GM21723 (cell line): ENCODE measurements at regions not wholly inside any gene's neighbourhood (a gene's known extent, or its start where the extent isn't known, plus 50 kb on each side); places are given as distances from the start of the nearest gene placed in this dataset.
"Not testable (repeated sequence)": the region's sequence is repeated elsewhere in the genome, so short reads cannot be mapped to it uniquely, and the experiment has no call there.

Experiments
- ATAC-seq: cut with Tn5 transposase; IDR thresholded peaks from one replicate; pipeline ENCODE4 v1.9.1; 2021; ENCODE audit warnings: mild to moderate bottlenecking, moderate library complexity; ENCODE audit not compliant: unreplicated experiment

DNA sequence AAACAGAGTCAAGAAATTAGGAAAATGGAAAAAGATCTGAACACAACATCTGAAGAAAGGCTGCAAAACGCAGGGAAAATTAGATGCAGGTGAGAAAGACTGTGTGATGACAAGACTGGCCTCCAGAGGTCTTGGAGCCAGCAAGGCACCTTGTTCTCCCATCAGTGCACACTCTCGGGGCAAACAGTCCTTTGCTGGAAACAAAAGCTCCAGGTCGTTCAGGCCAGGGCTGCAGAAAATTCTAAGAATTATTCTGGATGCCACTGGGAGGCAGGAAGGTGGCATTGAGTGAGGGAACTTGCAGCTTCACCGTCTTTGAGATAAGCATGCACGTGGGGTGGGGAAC, 219.9 kb upstream of the SSTR4 start:
- ATAC-seq, result no peak

- ATAC-seq, result no peak
Measured at GRCh38 chr20:22815603-22816315, 219.4 kb upstream of the SSTR4 start.

DNA sequence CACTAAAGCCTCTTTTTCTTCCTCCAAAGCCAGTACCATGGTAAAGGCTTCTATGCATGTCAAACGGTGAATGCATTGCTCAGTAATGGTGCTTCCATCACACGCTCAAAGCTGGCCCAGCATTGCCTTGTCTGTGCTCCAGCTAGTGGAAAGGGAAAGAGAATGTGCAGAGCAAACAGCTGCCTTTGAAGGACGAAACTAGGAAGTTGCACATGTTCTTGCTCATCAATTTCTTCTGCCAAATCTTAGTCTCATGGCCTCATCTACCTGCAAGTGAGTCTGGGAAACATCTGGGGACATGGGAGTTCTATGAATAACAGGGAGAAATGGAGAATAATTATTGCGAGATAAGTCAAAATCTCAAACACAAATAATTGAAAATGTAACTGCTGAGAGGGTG, 216.5 kb upstream of the SSTR4 start:
- no peak for ATAC-seq

GRCh38 chr20:22819112-22819511, 216.0 kb upstream of the SSTR4 start:
- ATAC-seq, result no peak

- ATAC-seq, result no peak
Measured at GRCh38 chr20:22819784-22820183, 215.3 kb upstream of the SSTR4 start.

GRCh38 chr20:22821081-22821727, 213.9 kb upstream of the SSTR4 start:
- ATAC-seq, result no peak

- ATAC-seq, result no peak
Measured at GRCh38 chr20:22821796-22822195, 213.3 kb upstream of the SSTR4 start.

- no peak for ATAC-seq
Measured at GRCh38 chr20:22823119-22823518, 212.0 kb upstream of the SSTR4 start.

DNA sequence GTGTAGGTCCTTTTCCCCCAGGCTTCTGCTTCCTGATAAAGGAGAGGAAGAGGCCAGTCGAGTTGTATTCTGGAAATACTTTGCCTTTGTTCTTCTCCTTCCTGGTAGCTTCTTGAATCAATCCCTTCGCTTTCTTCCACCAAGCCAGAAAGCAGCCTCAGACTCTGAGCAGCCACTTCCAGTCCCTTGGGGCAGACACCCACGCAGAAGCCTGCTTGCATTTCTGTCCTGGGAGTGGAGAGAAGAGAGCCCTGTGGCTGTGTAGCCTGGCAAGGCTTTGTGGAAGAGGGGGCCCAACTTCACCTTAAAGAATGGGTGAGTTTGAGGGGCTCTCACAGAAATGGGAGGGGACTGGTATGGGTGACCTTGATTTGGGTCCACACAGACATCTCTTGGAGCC, 211.0 kb upstream of the SSTR4 start:
- no peak for ATAC-seq

DNA sequence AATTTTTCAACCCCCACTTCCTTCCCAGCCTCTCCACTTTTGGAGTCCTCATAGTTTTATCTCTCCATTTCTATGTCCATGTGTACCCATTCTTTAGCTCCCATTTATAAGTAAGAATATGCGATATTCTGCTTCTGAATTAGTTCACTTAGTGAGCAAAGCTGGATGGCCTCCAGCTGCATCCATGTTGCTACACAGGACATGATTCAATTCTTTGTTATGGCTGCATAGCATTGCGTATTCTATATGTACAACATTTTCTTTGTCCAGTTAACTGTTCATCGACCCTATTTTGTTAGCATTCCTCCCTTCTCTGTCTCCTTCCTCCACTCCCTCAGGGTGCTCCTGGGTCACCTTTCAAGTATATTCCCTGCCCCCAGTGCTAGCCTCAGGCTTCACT, 210.0 kb upstream of the SSTR4 start:
- no peak for ATAC-seq

DNA sequence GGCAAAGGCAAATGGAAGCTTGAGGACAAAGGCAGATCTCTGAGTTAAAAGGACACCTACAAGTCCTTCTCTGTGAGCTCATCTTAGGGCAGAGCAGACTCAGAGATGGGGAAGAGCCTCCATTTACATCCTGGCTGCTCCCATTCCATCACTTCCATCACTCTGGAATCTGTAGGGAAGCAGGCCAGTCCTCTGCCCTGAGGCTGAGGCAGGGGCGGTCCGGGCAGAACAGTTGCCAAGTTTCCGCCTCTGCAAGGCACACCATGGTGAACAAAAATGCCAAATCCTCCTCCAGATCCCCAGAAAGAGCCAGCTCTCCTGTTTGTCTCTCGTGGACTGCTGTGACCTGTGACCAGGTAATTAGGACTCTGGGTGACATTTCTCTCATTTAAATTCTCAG, 209.6 kb upstream of the SSTR4 start:
- ATAC-seq, result no peak

GRCh38 chr20:22826306-22827230, 208.5 kb upstream of the SSTR4 start:
- no peak for ATAC-seq

DNA sequence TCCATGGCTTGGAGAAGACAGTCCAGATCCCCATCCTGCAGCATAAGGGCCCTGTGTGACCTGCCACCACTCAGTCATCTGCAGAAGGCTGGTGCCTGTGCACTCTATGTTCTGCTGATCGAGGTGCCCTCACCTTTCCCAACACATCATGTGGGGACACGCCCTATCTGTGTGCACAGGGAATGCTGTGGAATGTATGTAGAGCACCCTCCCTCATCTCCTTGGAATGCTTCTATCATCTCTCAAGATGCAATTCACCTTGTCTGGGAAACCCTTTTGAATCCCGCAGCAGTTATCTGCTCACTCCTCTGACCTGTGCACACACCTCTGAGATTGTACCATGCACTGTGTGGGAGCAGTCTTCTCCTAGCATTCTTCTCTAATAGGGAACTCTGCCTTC, 207.2 kb upstream of the SSTR4 start:
- ATAC-seq, result no peak

DNA sequence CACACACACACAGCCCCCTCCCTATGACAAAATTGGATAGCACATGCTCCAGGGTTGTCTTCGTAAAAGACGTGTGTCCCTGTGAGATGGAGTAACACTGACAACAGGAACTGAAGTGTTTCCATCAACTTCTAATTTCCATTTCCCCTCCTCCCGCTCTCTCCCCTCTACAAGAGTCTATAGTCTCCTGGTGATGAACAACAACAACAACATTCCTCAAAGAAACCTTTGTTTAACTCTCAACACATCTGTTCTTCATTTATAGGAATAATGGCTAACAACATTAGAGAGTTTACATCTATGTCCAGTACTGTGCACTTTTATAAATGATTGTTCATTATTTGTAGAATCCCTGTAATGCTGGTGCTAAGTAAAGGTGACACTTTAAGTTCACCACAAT, 205.8 kb upstream of the SSTR4 start:
- no peak for ATAC-seq

DNA sequence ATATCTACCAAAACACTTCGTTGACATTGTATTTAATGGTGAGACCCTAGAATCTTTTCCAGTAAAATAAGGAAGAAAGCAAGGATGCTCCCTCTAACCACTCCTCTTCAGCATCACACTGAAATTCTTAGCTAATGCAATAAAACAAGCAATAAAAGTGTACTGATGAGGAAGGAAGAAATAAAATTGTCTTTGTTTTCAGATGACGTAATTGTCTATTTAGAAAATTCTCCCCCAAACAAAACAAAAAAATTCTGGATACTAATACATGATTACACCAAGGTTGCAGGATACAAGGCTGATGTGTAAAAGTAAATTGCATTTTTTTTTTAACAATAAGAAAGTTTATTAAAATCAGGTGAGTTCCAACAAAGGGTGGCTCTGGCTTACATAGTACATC, 205.0 kb upstream of the SSTR4 start:
- no peak for ATAC-seq

GRCh38 chr20:22830715-22831114, 204.4 kb upstream of the SSTR4 start:
- not testable (repeated sequence) for ATAC-seq

GRCh38 chr20:22833851-22834250, 201.3 kb upstream of the SSTR4 start:
- no peak for ATAC-seq

DNA sequence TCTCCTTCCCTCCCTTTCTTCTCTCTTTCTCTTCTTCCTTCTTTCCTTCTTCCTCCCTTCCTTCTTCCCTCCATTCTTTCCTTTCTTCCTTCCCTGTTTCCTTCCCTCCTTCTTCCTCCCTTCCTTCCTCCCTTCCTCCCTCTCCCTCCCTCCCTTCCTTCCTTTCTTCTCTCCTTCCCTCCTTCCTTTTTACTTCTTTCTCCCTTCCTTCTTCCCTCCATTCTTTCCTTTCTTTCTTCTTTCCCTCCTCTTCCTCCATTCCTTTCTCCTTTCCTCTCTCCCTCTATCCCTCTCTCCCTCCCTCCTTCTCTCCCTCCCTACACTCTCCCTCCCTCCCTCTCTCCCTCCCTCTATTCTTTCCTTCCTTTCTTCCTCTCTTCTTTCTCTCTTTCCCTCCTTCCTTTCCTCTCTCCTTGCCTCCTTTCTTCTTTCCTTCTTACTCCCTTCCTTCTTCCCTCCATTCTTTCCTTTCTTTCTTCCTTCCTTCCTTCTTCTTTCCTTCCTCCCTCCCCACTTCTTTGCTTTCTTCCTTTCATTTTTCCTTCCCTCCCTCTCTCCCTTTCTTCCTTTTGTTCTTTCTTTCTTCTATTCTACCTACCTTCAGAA, 200.4 kb upstream of the SSTR4 start:
- ATAC-seq, result no peak

DNA sequence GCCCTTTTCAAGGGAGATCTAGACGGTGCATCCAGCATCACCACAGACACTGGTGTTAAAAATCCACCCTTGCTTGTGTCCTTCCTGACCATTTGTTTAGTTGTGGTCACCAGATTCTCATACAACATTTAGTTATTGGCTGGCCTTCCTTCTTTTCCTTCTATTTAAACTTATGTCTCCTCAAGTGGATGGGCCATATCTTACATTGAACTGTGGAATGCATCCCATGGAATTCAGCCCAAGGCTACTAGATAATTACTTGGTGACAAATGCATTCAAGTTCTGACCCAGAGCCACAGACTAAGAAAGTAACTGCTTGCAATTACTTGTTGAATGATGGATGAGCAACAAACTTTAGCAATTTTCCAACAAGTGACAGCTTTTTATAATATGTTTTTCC, 198.9 kb upstream of the SSTR4 start:
- no peak for ATAC-seq

- ATAC-seq, result no peak
Measured at GRCh38 chr20:22836877-22837276, 198.2 kb upstream of the SSTR4 start.

DNA sequence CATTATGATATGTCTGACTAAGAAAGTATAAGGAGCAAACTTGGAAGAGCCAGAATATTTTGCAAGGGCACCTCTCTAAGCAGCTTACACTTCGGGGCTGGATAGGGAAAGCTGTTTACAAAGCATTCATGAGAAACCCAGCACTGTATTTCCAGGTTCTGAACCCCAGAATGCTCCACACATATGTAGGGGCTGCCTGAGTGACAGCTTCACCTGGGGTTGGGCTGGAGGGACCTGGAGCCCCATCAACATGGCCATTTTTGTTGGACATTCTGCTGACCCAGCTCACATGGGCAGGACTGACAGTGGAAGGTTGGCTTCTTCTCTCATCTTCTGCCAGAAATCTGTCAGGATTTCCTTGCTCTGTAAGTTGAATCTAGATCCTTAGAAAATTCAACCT, 197.1 kb upstream of the SSTR4 start:
- ATAC-seq, result no peak
